ENCODE measurements at regions not wholly inside any gene's neighbourhood (a gene's known extent, or its start where the extent isn't known, plus 50 kb on each side); places are given as distances from the start of the nearest gene placed in this dataset.
A peak's percentile ranks its signal among the peaks of the same experiment; 100 is the strongest.
"Not testable (repeated sequence)": the region's sequence is repeated elsewhere in the genome, so short reads cannot be mapped to it uniquely, and the experiment has no call there.

DNA sequence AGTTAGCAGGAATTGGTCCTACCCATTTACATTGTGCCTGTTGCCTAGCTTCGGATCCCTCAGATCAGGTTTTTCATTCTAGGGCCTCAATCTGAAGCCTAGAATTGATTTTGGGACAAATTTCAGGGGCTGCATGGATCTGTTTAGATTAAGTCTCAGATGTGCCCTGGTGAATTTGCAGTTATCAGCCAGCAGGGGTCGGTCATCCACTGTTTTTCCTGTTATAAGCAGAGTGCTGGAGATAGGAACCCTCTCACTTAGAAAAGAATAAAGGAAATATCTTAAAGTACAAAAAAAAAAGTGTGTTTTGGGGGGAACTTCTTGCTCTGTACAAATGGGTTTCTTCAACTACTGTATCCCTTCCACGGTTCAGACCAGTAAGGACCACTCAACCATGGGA, 212.5 kb downstream of the BCHE start:
- DNase-seq: no peak

DNA sequence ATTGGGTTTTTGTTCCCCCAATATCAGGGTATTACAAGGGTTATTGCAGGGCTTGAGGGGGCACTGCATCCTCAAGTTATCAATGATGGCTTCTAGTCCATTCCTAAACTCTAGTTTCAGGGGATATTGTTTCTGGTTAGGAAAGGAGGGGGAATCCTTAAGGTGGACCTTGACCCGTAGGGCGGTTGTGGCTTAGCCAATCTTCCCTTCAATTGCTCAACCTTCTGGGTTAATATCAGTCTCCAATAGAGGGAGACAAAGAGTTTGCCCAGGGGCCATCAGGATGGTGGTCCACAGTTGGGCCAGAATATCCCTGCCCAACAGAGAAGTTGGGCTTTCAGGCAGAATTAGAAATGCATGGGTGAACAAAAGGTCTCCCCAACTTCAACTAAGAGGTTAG, 214.9 kb downstream of the BCHE start:
- no peak for DNase-seq

DNA sequence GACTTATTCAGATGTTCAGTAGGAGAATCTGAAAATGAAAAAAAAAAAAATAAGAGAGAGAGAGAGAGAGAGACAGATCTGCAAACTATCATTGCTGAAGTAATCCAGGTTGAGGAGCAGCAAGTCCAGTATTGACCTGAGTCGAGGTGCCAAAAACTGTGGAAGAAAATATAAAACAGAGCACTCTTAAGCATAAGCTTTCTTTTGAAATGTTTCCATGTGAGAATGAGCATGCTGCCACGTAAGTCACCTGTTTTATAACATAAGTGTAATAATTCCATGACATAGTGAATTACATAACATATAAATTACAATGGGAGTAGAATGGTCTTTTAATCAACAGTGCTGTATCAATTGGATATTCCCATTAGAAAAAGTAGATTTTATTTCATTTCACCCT, 218.2 kb downstream of the BCHE start:
- no peak for DNase-seq

DNA sequence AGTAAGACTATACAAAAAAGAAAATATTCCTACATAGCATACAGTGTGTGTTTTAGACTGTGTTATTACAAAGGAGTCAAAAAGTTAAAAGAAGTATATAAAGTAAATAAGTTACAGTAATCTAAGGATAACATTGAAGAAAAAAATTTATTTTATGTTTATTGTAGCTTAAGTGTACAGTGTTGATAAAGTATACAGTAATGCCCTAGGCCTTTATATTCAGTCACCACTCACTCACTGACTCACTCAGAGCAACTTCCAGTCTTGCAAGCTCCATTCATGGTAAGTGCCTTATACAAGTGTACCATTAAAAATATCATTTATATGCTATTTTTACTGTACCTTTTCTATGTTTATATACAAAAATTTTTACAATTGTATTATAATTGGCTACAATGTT, 220.1 kb downstream of the BCHE start:
- DNase-seq: no peak

DNA sequence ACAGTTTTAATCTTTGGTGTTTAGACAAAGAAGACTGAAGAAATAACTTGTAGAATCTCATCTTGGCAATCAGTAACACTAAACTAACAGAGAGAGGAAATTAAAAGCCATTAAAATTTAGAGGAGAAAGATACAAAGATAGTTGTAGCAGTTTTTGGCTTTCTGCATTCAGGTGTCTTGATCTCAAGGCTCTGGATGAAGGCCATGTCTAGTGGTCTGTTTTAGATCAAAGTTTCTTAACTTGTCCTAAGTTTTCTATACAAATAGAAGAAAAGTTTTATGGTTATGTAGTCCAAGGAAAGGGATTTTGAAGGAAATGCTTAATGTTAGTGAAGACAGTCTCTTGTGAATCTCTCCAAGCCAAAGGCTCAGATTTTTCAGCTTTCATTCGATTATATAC, 222.9 kb downstream of the BCHE start:
- DNase-seq: no peak

DNA sequence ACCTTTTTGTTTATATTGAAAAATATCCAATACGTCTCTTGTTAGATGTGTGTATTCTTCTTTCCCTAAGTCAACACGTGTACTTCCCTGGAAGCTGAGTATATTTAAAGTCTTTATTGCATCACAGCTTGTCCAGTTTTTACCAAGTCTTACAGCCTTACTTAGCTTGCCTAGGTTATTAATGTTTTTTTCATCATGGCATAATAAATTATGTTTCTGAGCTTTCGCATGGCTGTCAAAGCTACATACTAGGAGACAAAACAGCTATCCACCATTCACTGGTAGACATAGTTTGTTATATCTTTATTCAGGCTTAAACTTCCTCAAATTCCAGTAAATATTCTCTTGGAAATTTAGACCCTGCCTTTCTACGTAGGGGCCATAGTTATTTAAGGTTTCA, 224.2 kb downstream of the BCHE start:
- DNase-seq: no peak

DNA sequence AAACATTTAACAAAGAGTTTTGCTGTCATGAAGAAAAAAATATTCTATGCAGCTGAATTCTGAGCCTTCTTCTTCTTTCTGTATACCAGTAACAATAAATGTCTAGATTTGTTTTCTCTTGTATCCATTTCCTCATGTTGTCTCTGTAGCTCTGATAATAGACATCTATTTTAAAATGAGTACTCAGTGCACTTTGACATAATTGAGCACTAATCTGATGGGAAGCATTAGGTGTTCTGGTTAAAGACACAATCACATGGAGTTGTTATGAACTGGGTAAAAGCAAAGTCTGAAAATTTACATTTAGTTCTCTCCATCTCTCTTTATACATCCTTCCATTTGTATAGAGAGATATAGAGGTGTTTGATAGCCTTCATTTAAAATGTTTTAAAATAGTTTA, 230.0 kb downstream of the BCHE start:
- DNase-seq: no peak

DNA sequence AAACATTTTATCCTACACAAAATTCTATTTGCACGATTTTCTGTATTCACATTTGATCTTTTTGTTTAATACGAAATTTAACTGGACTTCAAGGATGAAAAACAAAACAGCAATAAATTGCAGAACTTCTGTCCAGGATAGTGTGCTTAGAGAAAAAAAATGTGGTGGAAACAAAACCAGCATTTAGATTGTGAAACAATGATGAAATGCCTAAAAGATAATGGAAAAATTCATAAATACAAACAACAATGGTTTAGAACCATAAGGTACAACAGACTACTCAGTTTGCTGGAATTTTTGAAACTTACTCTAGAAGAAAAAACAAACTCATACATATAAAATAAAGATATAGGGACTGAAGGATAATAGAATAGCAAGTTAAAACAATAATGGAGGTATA, 234.0 kb downstream of the BCHE start:
- DNase-seq: no peak

DNA sequence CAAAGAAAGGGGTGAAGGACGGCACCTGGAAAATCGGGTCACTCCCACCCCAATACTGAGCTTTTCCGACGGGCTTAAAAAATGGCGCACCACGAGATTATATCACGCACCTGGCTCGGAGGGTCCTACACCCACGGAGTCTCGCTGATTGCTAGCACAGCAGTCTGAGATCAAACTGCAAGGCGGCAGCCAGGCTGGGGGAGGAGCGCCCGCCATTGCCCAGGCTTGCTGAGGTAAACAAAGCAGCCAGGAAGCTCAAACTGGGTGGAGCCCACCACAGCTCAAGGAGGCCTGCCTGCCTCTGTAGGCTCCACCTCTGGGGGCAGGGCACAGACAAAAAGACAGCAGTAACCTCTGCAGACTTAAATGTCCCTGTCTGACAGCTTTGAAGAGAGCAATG, 264.7 kb downstream of the BCHE start:
- DNase-seq: not testable (repeated sequence)

DNA sequence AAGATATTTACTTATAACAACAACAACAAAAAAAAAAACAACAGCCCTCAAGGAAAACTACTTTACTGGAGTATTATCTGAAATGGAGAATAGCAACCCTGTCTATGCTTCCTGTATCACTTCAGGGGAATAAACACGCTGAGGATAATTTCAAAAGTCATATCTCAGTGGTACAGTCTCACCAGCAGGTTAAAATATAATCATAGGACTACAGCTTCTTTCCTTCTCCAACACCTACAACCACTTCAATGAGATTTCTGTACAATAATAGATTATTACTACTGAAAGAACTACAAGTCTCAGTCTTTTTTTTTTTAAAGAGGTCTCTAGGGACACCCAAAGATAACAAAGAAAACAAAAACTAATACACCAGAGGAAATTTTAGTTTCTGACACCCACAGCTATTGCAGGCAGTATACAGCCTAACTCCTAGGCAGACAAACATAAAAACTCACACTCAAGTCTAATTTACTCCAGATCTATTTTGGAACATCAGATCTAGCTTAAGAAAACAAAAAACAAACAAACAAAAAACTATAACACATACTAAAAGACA, 268.2 kb downstream of the BCHE start:
- no peak for DNase-seq

DNA sequence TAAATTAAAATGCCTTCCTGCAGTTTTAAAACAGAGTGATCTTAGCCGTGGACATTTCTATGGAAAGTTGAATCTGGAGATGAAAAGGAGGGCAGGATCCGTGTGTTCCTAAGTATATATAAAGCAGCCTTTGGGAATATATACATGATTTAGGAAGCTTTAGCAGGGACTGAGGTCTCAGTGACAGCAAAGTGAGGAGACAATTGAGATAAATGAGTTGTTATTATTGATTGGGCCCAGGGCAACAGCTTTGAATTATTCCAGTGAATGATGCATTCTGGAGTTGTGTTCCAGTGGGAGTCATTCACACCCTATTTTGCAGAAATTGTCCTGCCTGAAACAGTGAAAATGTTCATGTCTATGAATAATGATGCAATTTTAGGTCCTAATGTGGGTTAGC, 281.4 kb downstream of the BCHE start:
- DNase-seq: no peak

DNA sequence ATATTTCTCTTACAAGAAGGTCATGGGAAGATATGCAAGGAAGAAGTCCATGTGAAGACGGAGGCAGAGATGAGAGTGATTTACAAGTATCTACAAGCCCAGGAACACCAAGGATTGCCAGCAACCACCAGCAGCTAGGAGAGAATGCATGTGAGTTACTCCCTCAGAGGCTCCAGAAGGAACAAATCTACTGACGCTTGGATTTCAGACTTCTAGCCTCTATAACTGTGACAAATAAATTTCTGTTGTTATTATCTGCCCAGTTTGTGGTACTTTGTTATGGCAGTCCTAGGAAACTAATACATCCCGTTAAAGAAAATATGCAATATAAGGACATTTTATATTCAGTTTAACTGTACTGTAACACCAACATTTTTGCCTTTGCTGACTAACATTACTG, 283.9 kb downstream of the BCHE start:
- DNase-seq: no peak

DNA sequence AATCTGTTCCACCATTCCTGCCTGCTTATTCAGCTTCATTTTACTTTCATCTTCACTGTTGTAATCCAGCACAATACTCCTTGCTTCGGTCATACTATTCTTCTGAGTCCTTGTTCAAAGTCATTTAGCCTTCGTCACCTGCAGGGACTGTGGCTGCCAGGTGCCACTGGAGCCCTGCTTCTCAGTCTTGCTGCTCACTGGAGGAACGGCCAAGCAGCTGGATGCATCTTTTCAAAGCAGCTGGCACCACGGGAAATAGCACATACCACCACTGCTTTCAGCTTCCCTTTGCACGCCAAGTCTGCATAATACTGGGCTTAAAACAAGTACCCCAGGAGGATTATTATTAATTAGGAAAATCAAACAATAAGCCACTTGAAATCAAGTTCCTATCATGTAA, 287.6 kb downstream of the BCHE start:
- no peak for DNase-seq

DNA sequence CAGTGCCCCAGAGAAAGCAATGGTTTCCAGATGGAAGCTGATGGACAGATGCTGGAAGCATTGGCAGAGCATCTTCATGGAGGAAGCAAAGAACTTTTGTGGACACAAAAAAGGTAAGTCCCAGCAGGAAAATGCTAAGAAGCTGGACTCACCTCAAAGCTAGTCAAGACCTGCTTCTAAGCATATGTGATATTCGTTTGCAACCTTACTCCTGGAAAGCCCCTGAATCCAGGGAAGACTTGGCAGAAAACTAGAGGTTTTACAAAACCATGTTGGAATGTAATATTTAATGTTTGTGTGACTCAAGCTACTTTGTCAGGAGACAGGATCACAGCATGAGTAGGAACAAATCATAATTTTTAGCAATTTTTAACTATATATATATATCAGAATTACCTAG, 288.2 kb downstream of the BCHE start:
- peak; percentile 5 for DNase-seq

DNA sequence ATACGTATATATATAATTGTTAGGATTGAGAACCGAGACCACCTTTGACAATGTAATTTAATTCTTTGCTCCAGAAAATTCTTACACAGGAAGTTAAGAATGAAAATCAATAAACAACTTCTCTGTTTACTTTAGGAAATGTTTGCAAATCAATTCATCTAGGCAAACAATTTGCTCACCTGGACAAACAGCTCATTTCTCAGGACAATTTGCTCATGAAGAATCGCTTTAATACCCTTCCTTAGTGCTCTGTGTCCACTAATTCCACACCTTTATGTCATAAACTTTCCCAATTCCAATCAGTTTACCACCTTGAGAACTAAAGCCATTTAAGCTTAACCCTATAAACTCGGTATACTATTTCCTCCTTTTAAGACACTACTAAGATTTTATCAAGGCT, 292.2 kb downstream of the BCHE start:
- DNase-seq: no peak

DNA sequence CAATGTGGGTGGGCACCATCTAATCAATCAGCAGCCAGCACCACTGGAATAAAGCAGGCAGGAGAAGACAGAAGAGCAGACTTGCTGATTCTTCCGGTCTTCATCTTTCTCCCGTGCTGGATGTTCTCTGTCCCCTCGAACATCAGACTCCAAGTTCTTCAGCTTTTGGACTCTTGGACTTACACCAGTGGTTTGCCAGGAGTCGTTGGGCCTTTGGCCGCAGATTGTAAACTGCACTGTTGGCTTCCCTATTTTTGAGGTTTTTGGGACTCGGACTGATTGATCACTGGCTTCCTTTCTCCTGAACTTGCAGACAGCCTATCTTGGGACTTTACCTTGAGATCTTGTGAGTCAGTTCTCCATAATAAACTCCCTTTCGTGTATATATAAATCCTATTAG, 292.8 kb downstream of the BCHE start:
- no peak for DNase-seq

DNA sequence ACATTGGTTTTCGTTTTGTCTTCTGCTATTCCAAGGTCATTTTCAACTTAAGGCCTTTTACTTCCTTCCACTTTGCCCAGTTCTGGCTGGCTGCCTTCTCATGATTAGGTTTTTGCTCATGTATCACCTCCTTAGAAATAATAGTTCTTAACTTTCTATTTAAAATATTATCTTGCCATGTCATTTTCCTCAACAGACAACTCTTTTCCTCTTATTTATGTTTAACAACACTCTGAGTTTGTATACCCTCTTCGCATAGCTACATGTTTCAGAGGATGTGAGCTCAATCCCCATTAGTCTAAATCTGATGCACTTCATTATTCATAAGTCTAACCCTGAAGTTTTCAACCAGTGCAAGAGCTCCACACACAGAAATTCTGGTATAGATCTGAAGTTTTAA, 299.1 kb downstream of the BCHE start:
- no peak for DNase-seq

DNA sequence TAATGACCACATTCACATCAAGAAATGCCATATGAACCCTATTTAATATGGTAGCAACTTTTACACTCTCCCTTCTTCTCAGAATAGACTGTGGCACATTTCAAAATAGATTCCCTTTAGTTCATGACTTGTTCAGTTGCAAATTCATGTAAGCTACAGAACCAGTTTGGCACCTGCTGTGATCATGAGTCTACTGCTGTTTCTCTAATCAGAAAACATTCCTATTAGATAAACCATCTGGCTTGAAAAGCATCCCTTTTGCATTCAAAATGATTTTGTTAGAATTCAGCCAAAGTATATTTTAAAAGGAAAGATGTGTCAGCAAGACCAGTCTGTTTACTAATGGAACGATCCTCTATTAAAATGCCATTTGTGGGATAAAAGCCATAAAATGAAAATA, 304.4 kb downstream of the BCHE start:
- DNase-seq: no peak

DNA sequence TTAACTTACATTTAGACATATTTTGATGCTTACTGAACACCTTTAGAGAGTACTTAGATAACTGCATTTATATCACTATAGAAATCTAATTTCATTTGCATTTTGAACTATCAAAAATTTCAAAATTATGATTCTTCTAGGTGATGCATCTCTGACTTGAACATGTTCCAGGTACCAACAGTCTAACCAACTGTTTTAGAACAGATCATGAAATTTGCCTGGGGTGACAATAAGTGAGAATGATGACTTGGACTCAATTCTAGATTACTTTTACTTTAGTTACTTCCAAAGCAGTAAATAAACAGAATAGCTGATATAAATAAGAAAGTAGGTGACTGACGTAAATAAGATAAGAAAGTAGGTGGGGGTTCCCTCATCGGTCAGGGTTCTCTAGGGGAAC, 307.8 kb downstream of the BCHE start:
- DNase-seq: no peak

DNA sequence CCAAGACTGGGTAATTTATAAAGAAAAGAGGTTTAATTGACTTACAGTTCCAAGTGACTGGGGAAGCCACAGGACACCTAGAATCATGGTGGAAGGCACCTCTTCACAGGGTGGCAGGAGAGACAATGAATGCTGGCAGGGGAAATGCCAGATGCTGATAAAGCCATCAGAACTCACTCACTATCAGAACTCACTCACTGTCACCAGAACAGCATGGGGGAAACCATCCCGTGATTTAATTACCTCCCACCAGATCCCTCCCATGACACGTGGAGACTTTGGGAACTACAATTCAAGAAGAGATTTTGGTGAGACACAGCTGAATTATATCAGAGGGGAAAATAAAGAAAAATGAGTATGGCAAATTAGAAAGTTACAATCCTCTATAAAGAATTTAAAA, 310.9 kb downstream of the BCHE start:
- no peak for DNase-seq

DNA sequence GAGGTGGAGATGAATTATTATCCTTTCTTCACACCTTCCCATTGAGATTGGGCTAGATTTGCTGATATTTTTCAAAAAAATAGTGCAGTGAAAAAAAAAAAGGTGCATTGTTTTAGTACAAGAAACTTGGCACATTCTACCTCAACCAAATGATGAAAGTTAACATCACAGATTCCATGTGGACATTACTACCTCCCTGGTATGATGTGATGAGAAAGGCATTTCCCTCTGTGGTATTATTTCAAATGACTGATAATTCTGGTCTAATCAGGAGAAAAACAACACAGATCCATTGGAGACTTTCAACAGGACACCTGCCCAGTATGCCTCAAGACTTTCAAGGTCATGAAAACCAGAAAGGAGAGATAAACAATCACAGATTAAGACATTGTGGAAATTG, 313.4 kb downstream of the BCHE start:
- DNase-seq: peak; percentile 68

DNA sequence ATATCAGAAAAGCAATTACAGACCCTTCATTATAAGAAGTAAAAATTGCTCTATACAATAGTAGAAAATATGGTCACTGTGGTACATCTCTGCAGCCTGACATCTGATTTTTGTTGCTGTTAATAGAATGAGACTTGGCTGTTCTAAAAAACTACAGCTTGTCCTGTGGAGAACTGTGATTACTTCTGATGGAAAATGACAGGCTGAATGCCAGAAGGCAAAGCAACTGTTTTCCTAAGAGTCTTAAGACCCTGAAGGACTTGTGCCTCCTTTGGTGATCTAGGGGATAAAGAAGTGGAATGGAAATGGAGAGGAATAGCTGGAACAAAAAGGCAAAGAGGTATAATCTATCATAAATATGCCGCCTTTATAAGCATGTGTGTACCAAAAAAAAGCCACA, 314.8 kb downstream of the BCHE start:
- no peak for DNase-seq

DNA sequence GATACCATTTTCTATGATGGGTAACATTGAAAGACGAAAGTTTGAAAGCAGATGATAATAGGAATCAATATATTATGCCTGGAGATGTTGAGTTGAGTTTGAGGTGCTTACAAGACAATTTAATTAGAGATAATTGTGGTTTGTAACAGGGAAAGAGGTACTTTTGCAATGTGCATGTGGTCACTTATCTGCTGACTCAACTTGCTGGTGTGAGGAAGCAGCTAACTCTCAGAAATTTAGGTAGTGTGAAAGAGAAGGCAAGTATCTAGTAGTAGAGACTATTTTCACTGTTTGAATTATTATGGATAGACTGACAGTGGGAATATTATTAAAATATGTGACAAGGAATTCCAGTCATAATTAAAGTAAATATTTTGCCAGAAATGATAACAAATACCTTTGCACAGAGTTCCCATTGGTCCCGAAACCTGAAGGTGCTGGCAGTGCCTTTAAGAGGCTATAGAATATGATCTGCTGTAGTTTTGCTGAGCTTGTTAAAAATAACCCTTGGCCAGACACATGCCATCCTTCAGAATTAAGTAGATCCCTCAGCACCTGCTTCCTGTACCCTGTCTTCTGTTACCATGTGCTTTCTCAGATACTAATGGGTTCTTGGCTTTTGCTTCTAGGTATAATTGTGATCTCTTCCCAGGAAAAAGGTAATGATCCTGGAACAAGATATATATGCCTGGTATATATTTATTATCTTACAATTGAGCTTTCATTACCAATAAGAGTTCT, 315.9 kb downstream of the BCHE start:
- no peak for DNase-seq

DNA sequence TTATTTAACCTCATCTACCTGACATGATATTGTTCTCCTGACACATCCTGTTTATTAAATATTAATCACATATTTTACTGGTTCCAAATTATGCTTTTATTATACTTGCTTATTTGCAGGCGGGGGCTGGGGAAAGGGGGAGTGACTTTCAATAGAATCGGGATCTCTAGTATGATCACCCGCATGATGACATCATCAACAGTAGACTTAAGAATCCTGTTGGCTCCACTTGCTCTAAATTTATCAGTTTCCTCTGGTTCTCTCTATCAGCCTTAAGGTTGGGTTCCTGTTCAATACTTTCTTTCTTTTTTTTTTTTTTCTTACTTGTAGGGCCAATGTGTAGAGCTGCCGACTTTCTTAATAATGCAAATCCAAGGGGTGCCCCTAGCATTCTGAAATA, 317.5 kb downstream of the BCHE start:
- DNase-seq: no peak

DNA sequence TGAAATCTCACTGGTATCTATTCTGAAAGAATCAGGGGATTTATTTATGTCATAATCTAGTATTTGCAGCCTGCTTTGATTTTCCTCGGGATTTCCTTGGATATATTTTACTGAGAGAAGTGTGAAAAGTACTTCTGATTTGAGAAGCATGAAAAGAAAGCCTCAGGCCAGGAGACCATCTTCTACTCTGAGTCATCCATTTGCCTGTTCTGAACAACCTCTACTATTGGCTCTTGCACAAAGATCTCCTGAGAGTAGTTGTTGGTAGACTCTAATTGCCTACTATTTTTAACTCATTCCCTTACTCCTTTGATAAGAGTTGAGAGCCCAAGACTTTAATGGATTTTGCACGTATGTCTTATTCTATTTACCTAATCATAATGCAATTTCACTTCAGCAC, 318.9 kb downstream of the BCHE start:
- DNase-seq: peak; percentile 24
